GM18499 (cell line): ENCODE measurements at regions not wholly inside any gene's neighbourhood (a gene's known extent, or its start where the extent isn't known, plus 50 kb on each side); places are given as distances from the start of the nearest gene placed in this dataset.

Experiments
- ATAC-seq: cut with Tn5 transposase; IDR thresholded peaks from one replicate; pipeline ENCODE4 v1.9.1; 2021; ENCODE audit warnings: moderate number of reproducible peaks; ENCODE audit not compliant: insufficient read depth, unreplicated experiment

DNA sequence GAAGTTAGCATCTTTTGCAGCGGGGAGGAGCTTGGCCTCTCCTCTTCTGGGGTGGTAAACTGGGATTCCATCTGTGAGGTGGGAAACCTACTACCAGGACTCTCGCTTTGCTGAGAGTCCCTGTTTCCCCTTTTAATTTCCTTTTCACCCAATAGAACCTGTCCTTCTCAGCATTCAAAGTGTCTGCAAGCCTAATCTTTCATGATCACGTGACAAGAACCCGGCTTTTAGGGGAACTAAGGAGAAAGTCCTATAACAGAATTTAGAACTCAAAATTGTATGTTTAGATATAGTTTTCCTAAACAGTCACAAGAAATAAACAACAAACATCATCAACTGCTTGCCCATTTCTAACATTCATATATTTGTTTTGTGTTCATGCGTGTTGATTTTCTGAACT is 103.6 kb upstream of the CDH19 start:
- no peak for ATAC-seq

GRCh38 chr18:66695281-66695680 is 91.4 kb upstream of the CDH19 start:
- no peak for ATAC-seq

DNA sequence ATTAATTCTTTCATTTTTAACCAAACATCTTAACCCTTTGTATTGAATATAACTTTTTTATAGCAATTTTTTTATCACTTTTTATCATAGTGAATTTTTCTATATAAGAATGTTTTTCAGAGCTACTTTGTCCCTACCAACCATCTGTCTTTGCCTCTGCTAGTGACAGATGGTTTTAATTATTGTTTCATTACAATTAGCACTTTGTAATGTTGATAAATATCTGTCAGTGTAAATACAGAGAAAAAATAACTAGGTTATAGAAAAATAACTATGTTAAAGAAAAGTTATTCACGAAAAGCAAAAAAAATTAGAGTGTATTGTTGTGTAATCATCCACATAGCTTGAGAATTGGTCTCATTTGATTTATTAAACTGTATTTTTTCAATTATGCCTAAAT is 91.0 kb upstream of the CDH19 start:
- no peak for ATAC-seq

DNA sequence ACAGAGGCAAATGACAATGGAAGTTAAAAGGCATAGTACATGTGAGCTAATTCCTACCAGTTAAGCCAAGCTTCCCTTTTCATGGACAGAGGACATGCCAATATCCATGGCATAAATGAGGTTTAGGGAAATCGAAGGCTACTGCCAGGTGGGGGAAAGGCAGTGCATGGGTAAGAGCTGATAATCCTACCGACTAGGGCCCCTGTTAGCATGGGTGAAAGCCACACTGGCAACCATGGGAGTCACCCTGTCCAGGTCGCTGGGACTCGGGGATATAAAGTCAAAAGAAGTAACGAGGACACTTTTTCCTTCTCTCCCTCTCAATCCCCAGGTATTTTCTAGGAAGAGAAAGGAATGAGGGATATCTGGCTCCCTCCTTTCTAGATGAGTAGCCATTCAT is 83.7 kb upstream of the CDH19 start:
- no peak for ATAC-seq

- no peak for ATAC-seq
These were observed 79.0 kb upstream of the CDH19 start for GRCh38 chr18:66682855-66683322.

GRCh38 chr18:66676699-66677098 is 72.8 kb upstream of the CDH19 start:
- no peak for ATAC-seq

- ATAC-seq = no peak
These were observed 70.4 kb upstream of the CDH19 start for GRCh38 chr18:66674286-66674685.

GRCh38 chr18:66668706-66669105 is 64.8 kb upstream of the CDH19 start:
- ATAC-seq = no peak

- no peak for ATAC-seq
These were observed 58.7 kb upstream of the CDH19 start for GRCh38 chr18:66662632-66663031.

GRCh38 chr18:66655407-66655806 is 51.5 kb upstream of the CDH19 start:
- no peak for ATAC-seq
